ENCODE measurements at regions not wholly inside any gene's neighbourhood (a gene's known extent, or its start where the extent isn't known, plus 50 kb on each side); places are given as distances from the start of the nearest gene placed in this dataset.
A peak's percentile ranks its signal among the peaks of the same experiment; 100 is the strongest.

- Histone ChIP-seq H3K9me3 (ENCODE audit: control insufficient read depth, insufficient read depth, low read length) (no peaks in the 10 kb centered on the region), H3K27ac (ENCODE audit: low read depth, low read length) (no peak overlapping the region), H3K27me3 (ENCODE audit: control insufficient read depth, insufficient read depth, low read length) (no peaks in the 10 kb centered on the region), H3K36me3 (ENCODE audit: control insufficient read depth, insufficient read depth, low read length) (no peaks in the 10 kb centered on the region), H3K4me3 (ENCODE audit: low read depth, low read length) (no peak overlapping the region), H3K4me1 (ENCODE audit: control insufficient read depth, insufficient read depth, low read length) (peaks cover 7% of the 10 kb centered on the region)
- no peak for DNase-seq (ENCODE audit: low read depth in 4 of 6, low spot score in 6 of 6)
- 92% methylated on average over 2 of the region's 2 CpGs for WGBS (ENCODE audit: insufficient coverage)
Observed at GRCh38 chr12:67758119-67758518, 109.6 kb downstream of the DYRK2 start.

DNA sequence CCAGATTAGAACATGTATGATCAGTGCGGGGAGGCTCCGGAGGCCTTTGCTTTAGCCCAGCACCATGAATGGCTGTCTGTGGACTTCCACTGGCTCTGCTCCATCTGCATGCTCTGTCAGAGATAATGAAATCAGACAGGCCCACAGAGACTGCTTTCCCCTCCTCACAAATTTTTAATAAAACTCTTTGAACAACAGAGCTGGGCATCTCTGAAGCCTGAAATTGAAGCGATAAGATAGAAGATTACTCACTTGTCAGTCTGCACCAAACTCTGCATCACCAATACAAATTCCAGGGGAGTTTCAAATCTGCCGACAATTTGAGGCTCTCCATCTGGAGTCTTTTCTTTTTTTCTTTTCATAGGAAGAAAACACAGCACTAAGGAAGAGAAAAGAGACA lies 110.0 kb downstream of the DYRK2 start:
- Histone ChIP-seq H3K4me3 (ENCODE audit: low read depth, low read length) (no peak overlapping the region), H3K4me1 (ENCODE audit: control insufficient read depth, insufficient read depth, low read length) (peaks cover 7% of the 10 kb centered on the region), H3K9me3 (ENCODE audit: control insufficient read depth, insufficient read depth, low read length) (no peaks in the 10 kb centered on the region), H3K27ac (ENCODE audit: low read depth, low read length) (no peak overlapping the region), H3K27me3 (ENCODE audit: control insufficient read depth, insufficient read depth, low read length) (no peaks in the 10 kb centered on the region), H3K36me3 (ENCODE audit: control insufficient read depth, insufficient read depth, low read length) (no peaks in the 10 kb centered on the region)
- 79% methylated on average over 2 of the region's 4 CpGs for WGBS (ENCODE audit: insufficient coverage)
- DNase-seq (ENCODE audit: low read depth in 4 of 6, low spot score in 6 of 6) = peak in 2 of 6 donors; percentile 40 to 42

- H3K36me3 ChIP-seq (ENCODE audit: control insufficient read depth, insufficient read depth, low read length) = no peaks in the 10 kb centered on the region
- H3K9me3 ChIP-seq (ENCODE audit: control insufficient read depth, insufficient read depth, low read length) = no peaks in the 10 kb centered on the region
- no peaks in the 10 kb centered on the region for H3K27me3 ChIP-seq (ENCODE audit: control insufficient read depth, insufficient read depth, low read length)
- no peak for DNase-seq (ENCODE audit: low read depth in 4 of 6, low spot score in 6 of 6)
- peaks cover 7% of the 10 kb centered on the region for H3K4me1 ChIP-seq (ENCODE audit: control insufficient read depth, insufficient read depth, low read length)
- H3K27ac ChIP-seq (ENCODE audit: low read depth, low read length) = no peak overlapping the region
- no peak overlapping the region for H3K4me3 ChIP-seq (ENCODE audit: low read depth, low read length)
- 94% methylated on average over 3 of the region's 3 CpGs for WGBS (ENCODE audit: insufficient coverage)
Observed at GRCh38 chr12:67759829-67760228, 111.3 kb downstream of the DYRK2 start.

GRCh38 chr12:67760586-67761275 lies 112.2 kb downstream of the DYRK2 start:
- Histone ChIP-seq H3K36me3 (ENCODE audit: control insufficient read depth, insufficient read depth, low read length) (no peaks in the 10 kb centered on the region), H3K27me3 (ENCODE audit: control insufficient read depth, insufficient read depth, low read length) (no peaks in the 10 kb centered on the region), H3K27ac (ENCODE audit: low read depth, low read length) (no peak overlapping the region), H3K4me3 (ENCODE audit: low read depth, low read length) (no peak overlapping the region), H3K9me3 (ENCODE audit: control insufficient read depth, insufficient read depth, low read length) (no peaks in the 10 kb centered on the region), H3K4me1 (ENCODE audit: control insufficient read depth, insufficient read depth, low read length) (peaks cover 7% of the 10 kb centered on the region)
- 89% methylated on average over 5 of the region's 7 CpGs for WGBS (ENCODE audit: insufficient coverage)
- no peak for DNase-seq (ENCODE audit: low read depth in 4 of 6, low spot score in 6 of 6)

DNA sequence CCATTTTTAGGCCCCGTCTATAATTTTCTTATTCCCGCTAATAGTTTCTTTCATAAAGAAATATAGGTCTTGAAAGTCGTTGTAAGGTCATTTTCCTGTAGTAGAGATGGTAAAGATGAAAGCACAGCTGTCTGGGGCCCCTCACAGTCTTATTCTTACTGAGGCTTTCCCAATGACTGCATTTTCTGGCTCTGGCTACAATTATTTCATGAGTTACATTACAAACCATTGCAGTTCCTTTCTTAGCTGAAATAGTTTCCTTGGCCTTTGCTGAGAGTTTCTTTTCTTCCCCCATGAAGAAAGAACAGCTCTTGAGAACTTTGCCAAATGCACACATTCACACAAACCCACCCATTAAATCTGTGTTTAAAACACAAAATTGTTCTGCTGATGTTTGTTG lies 113.0 kb downstream of the DYRK2 start:
- Histone ChIP-seq H3K27ac (ENCODE audit: low read depth, low read length) (no peak overlapping the region), H3K4me1 (ENCODE audit: control insufficient read depth, insufficient read depth, low read length) (peaks cover 7% of the 10 kb centered on the region), H3K27me3 (ENCODE audit: control insufficient read depth, insufficient read depth, low read length) (no peaks in the 10 kb centered on the region), H3K9me3 (ENCODE audit: control insufficient read depth, insufficient read depth, low read length) (no peaks in the 10 kb centered on the region), H3K4me3 (ENCODE audit: low read depth, low read length) (no peak overlapping the region), H3K36me3 (ENCODE audit: control insufficient read depth, insufficient read depth, low read length) (no peaks in the 10 kb centered on the region)
- no CpG with 5 or more reads among the region's 3 CpGs for WGBS (ENCODE audit: insufficient coverage)
- peak in 1 of 6 donors; percentile 51 for DNase-seq (ENCODE audit: low read depth in 4 of 6, low spot score in 6 of 6)

GRCh38 chr12:67764055-67764454 lies 115.5 kb downstream of the DYRK2 start:
- no peak overlapping the region for H3K27ac ChIP-seq (ENCODE audit: low read depth, low read length)
- no CpG with 5 or more reads among the region's 3 CpGs for WGBS (ENCODE audit: insufficient coverage)

DNA sequence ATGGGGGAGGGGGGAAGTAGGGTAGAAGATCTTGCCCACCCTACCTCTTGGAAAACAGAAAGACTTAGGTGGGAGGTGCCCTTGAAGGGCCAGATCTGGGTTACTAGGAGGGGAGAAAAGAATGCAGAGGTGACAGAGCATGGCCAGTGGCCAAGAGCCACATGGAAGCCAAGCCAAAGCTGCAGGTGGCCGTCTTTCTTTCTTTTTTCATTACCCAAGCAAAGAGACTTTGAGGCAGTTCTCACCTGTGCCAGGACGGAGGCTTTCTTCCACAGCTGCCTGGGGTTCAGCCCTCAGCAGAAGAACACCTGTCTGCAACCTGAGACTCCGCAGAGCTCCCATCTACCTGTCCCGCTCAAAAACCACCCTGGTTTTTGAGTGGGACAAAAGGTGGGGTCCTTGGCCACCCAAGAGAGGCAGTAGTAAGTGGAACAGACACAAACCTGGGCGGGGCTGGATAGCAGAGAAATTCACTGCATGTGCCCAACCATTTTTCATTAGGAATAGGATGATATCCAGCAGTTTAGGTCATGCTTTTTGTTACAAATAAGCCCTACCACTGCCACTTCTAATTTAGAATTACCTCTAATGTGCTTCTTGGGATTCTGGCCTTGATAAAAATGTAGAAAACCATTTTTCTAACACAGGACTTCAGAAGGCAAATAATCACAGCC lies 116.5 kb downstream of the DYRK2 start:
- no peak overlapping the region for H3K4me3 ChIP-seq (ENCODE audit: low read depth, low read length)
- no peaks in the 10 kb centered on the region for H3K27me3 ChIP-seq (ENCODE audit: control insufficient read depth, insufficient read depth, low read length)
- peaks cover 4% of the 10 kb centered on the region for H3K4me1 ChIP-seq (ENCODE audit: control insufficient read depth, insufficient read depth, low read length)
- WGBS (ENCODE audit: insufficient coverage) = 91% methylated on average over 5 of the region's 5 CpGs
- no peaks in the 10 kb centered on the region for H3K9me3 ChIP-seq (ENCODE audit: control insufficient read depth, insufficient read depth, low read length)
- H3K36me3 ChIP-seq (ENCODE audit: control insufficient read depth, insufficient read depth, low read length) = no peaks in the 10 kb centered on the region
- DNase-seq (ENCODE audit: low read depth in 4 of 6, low spot score in 6 of 6) = no peak
- no peak overlapping the region for H3K27ac ChIP-seq (ENCODE audit: low read depth, low read length)

More at GRCh38 chr12:67764055-67764454, 115.5 kb downstream of the DYRK2 start:
- Histone ChIP-seq H3K27me3 (ENCODE audit: control insufficient read depth, insufficient read depth, low read length) (no peaks in the 10 kb centered on the region), H3K36me3 (ENCODE audit: control insufficient read depth, insufficient read depth, low read length) (no peaks in the 10 kb centered on the region), H3K4me1 (ENCODE audit: control insufficient read depth, insufficient read depth, low read length) (peaks cover 4% of the 10 kb centered on the region), H3K4me3 (ENCODE audit: low read depth, low read length) (no peak overlapping the region), H3K9me3 (ENCODE audit: control insufficient read depth, insufficient read depth, low read length) (no peaks in the 10 kb centered on the region)
- DNase-seq (ENCODE audit: low read depth in 4 of 6, low spot score in 6 of 6) = no peak

GRCh38 chr12:67765776-67766766 lies 117.5 kb downstream of the DYRK2 start:
- H3K9me3 ChIP-seq (ENCODE audit: control insufficient read depth, insufficient read depth, low read length) = no peaks in the 10 kb centered on the region
- no peak for DNase-seq (ENCODE audit: low read depth in 4 of 6, low spot score in 6 of 6)
- H3K36me3 ChIP-seq (ENCODE audit: control insufficient read depth, insufficient read depth, low read length) = no peaks in the 10 kb centered on the region
- 74% methylated on average over 3 of the region's 7 CpGs for WGBS (ENCODE audit: insufficient coverage)
- H3K4me1 ChIP-seq (ENCODE audit: control insufficient read depth, insufficient read depth, low read length) = no peaks in the 10 kb centered on the region
- H3K4me3 ChIP-seq (ENCODE audit: low read depth, low read length) = no peak overlapping the region
- no peak overlapping the region for H3K27ac ChIP-seq (ENCODE audit: low read depth, low read length)
- no peaks in the 10 kb centered on the region for H3K27me3 ChIP-seq (ENCODE audit: control insufficient read depth, insufficient read depth, low read length)

DNA sequence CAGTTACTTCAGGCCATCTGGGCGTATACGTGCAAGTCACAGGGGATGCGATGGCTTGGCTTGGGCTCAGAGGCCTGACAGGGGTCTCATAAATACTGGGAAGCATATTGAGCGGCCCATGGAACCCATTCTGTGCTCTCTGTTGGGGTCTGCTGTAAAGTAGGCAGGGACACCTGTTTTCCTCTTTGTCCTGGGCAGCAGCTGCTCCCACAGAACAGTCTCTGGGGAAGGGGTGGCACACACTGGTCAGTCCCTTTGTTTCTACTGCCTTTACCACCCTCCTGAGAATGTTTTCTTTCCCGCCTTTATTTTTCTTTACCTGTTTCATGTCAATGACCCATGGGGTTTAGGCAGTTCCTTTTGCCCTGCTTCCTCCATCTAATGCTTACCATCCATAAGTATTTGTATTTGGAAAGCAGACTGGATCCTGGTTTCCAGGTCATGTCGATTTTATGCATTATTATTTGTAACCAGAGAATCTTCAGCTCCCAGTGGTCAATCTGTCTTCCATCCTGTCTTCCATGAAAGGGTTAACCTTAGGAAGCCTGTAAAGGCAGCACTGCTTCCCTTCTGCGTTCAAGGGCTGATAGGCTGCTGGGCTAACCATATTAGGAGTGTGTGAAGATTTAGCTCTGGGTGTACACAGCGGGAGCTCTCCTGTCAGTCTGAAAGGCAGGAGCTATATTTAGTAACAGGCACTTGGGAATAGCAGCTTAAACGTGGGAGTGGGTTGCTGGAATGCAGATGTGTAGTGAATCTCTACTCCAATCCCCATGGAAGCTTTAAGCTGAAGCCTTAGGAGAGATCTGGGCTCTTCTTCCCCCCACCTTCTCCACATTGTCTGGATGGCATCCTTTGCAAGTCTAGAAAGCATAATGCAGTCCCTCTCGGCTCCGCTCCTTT lies 124.0 kb downstream of the DYRK2 start:
- H3K27ac ChIP-seq (ENCODE audit: low read depth, low read length) = peak overlapping the region; percentile 36
- no peak overlapping the region for H3K4me3 ChIP-seq (ENCODE audit: low read depth, low read length)
- H3K27me3 ChIP-seq (ENCODE audit: control insufficient read depth, insufficient read depth, low read length) = no peaks in the 10 kb centered on the region
- no peaks in the 10 kb centered on the region for H3K4me1 ChIP-seq (ENCODE audit: control insufficient read depth, insufficient read depth, low read length)
- no peaks in the 10 kb centered on the region for H3K9me3 ChIP-seq (ENCODE audit: control insufficient read depth, insufficient read depth, low read length)
- WGBS (ENCODE audit: insufficient coverage) = 50% methylated on average over 4 of the region's 11 CpGs
- no peaks in the 10 kb centered on the region for H3K36me3 ChIP-seq (ENCODE audit: control insufficient read depth, insufficient read depth, low read length)
- peak in 5 of 6 donors; percentile 13 to 93 (median 35) for DNase-seq (ENCODE audit: low read depth in 4 of 6, low spot score in 6 of 6)

All from spinal cord (tissue), 9 donors.